RPMI8226 (cell line): ENCODE measurements at regions not wholly inside any gene's neighbourhood (a gene's known extent, or its start where the extent isn't known, plus 50 kb on each side); places are given as distances from the start of the nearest gene placed in this dataset.

Experiments used
- DNase-seq: peaks from one replicate; pipeline ENCODE4 v3.0.0-alpha.2; 2015

DNA sequence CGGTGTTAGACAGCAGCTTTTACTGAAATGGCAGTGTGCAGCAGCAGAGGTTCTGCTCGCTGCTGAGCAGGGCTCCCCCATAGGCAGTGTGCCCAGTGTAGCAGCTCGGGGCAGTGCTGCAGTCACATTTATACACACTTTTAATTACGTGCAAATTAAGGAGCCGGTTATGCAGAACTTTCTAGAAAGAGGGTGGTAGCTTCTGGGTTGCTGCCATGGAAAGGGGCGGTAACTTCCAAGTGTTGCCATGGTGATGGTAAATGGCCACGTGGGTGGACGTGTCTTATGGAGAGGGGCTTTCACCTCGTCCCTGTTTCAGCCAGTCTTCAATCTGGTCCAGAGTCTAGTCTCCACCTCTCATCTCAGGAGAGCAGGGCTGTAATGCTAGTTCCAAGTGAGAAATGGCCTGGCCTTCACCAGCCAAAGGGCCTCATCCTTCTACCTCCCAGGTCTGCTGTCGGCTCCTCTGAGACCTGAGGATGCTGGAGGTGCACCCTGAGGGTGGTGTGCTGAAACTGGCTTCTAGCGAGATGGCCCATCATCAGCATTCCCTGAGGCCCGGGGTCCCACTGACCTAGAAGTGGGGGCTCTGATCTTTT is 180.5 kb upstream of the PMEPA1 start:
- DNase-seq: no peak

DNA sequence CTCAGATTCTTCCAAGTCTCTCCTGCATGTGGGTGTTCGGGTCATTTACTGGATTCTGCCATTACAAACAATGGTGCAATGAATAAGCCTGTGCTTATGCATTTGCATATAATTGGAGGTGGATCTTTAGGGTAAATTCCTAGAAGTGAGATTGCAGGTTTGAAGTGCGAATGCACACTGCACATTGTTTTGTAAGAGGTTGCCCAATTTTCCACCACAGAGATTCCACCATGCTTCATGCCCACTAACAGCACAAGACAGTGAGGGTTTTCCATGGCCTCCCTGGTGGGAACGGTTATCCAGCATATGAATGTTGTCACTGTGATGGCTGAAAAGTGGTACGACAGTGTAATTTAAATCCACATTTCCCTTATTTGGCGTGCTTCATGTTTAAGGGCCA is 178.8 kb upstream of the PMEPA1 start:
- DNase-seq: no peak

GRCh38 chr20:57884956-57885355 is 175.1 kb upstream of the PMEPA1 start:
- no peak for DNase-seq

DNA sequence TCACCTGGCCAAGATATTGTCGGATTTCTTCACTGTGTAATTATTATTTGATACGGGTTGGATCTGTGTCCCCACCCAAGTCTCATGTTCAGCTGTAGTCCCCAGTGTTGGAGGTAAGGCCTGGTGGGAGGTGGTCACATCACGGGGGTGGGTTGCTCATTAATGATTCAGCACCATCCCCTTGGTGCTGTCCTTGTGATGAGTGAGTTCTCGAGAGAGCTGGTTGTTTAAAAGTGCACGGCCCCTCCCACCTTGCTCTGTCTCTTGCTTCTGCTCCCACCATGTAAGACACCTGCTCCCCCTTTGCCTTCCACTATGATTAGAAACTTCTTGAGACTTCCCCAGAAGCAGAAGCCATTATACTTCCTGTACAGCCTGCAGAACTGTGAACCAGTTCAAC is 173.9 kb upstream of the PMEPA1 start:
- no peak for DNase-seq

DNA sequence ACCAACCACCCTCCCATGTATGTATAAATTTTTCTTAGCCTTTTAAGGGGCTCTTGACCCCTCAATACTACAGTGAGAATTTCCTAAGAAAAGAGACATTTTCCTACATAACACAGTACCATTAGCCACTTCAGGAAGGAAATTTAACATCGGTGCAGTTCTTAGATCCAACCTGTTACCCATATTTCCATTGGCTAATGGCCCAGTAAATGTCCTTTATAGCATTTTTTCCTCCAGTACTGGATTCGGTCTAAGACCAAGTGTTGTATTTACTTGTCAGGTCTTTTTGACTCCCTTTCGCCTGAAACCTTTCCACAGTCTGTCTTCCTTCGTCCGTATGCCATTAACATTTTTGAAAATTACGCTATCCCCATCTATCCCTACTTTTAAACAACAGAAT is 173.4 kb upstream of the PMEPA1 start:
- DNase-seq: no peak

- no peak for DNase-seq
Observed at GRCh38 chr20:57882451-57883161, 172.8 kb upstream of the PMEPA1 start.

GRCh38 chr20:57881466-57882385 is 171.9 kb upstream of the PMEPA1 start:
- DNase-seq: no peak

- DNase-seq: no peak
Observed at GRCh38 chr20:57880571-57880892, 170.7 kb upstream of the PMEPA1 start.

GRCh38 chr20:57879779-57880570 is 170.2 kb upstream of the PMEPA1 start:
- DNase-seq: no peak

DNA sequence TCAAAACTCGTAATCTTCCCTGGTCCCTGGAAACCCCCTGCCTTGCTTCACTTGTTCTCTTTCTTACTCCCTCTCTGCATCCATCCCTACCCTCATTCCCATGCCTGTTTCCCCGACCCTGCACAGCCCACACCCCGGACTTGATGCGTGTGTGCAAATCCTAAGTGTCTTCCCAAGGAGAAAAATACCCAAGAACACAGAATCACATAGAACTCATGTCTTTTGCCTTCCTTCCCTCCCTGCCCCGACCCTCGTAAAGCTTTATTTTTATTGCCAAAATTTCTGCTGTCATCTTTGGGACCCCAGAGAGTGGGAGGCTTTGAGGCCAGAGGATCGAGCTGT is 169.6 kb upstream of the PMEPA1 start:
- DNase-seq: no peak

- DNase-seq: no peak
Observed at GRCh38 chr20:57878786-57879424, 169.1 kb upstream of the PMEPA1 start.

DNA sequence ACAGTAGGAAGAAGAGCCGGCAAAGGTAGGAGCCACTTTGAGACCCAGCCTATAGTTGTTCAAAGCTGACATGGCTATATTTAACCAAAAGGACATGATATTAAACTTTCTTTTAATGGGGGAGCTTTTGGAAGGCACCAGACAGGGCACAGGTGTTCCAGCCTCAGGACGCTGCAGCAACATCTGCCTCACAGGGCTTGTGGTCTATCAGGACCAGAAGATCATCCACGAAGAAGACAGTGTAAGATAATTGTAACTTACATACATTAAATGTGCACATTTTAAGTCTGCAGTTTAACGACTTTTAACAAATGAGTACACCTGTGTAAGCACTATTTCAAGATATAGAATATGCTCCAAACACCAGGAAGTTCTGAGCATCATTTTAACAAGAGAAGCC is 168.2 kb upstream of the PMEPA1 start:
- DNase-seq: no peak

DNA sequence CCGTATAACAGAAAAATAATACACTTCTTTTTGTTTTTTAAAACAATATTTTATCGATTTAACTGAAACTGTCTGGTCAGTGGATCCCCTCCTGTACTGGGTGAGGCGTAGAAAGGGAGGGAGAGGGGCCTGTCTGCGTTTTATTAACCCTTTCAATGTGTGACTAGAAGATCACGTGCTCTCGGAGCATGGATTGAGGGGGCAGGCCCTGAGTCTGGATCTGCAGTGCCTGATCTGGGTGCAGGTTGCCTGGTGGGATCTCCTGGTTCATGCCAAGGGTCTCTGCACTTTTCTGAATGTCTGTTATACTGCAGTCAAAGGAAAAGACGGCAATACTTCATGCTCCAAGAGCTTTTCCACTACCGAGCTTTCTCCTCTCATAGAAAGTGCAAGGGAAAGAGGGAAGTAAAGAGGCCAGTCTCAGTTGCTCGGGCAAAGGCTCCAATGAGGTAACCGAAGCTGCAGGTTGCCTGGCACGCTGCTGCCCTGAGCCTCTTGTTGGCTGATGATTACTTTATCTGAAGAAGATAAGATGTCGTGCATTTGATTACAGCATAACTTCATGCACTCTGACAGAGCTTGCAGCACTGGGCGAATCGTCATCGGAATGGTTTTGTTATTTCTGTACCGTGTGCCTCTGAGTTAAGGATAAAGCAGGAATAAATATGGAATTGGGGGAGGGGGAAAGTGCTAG is 167.5 kb upstream of the PMEPA1 start:
- DNase-seq: no peak

- no peak for DNase-seq
Observed at GRCh38 chr20:57876163-57876562, 166.3 kb upstream of the PMEPA1 start.

DNA sequence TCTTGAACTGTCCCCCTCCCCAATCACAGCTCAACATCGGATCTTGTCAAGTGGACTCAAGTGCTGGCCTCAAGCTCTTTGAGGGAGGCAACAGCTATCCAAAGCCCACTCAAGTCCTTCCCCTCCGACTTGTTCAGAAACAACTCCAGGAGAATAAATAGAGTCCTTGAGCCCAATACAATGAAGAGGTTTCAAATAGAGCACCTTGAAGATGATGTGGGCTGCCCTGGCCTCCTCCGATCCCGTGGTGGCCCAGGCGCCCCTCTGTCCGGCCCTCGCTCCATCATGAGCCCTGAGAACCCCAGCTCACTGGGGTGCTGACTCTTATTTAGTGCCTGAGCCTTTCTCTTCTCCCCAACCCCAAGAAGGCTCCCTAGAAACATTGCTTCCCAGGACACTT is 164.3 kb upstream of the PMEPA1 start:
- DNase-seq: no peak

- no peak for DNase-seq
Observed at GRCh38 chr20:57872816-57873409, 163.1 kb upstream of the PMEPA1 start.

GRCh38 chr20:57871237-57871632 is 161.4 kb upstream of the PMEPA1 start:
- DNase-seq: no peak

- no peak for DNase-seq
Observed at GRCh38 chr20:57870597-57871236, 160.9 kb upstream of the PMEPA1 start.

GRCh38 chr20:57869951-57870315 is 160.1 kb upstream of the PMEPA1 start:
- no peak for DNase-seq

- DNase-seq: no peak
Observed at GRCh38 chr20:57869291-57869950, 159.6 kb upstream of the PMEPA1 start.

DNA sequence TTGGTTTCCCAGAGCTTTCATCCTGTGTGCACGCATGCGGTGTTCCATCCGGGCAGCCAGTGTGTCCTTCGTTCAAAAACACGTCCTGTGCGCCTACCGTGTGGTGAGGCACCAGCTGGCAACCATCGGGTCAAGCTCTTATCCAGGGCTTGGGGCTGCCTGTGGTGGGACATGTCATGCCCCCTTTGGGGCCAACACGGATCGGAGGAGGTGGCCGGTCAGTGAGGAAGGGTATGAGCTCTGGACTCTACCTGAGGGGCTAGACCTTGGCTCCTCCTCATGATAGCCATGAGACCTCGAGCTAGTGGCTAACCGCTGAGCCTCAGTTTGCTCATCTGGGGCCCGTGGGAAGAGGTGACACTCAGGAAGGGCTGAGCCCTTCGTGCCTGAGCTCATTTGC is 158.5 kb upstream of the PMEPA1 start:
- no peak for DNase-seq
